ENCODE measurements at regions not wholly inside any gene's neighbourhood (a gene's known extent, or its start where the extent isn't known, plus 50 kb on each side); places are given as distances from the start of the nearest gene placed in this dataset.

DNA sequence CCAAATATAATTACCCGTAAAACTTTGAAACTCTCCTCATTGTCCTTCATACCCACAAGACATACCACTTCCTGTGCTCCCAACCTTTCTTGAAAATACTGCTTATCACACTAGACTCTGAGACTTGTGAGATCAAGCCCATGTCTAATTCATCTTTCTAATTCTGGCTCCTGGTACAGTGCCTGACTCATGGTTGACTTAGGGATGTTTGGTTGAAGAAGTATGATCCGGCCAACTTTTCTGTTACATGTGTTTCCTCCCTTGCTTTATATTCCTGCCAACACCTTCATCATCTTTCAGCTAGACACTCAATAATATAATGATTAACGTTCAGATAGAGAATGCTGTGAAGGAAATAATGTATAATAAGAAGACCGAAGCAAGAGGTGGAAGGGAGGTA is 58.2 kb downstream of the MEX3B start:
- no peak for DNase-seq (ENCODE audit: low spot score)

DNA sequence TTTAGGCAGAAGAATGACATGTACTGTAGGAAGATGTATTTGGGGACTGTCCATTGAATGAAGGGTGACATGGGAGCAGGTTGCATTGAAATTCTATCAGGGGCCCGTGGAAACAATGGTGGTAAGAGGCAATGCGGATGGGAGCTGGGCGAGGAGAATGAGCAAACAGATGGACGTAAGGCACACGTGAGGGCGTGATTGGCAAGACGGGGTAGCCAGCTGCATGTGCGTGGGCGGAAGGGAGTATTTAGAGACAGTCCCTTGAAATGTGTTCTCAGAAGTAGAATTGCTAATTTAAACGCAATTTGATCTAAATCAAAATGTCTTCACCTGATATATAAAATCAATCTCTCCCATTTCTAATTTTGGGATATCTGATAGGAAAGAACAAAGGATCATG is 62.3 kb downstream of the MEX3B start:
- no peak for DNase-seq (ENCODE audit: low spot score)

- no peak for DNase-seq (ENCODE audit: low spot score)
These were observed 63.0 kb downstream of the MEX3B start for GRCh38 chr15:81982808-81983207.

GRCh38 chr15:81981908-81982307 is 63.9 kb downstream of the MEX3B start:
- no peak for DNase-seq (ENCODE audit: low spot score)

- no peak for DNase-seq (ENCODE audit: low spot score)
These were observed 68.4 kb downstream of the MEX3B start for GRCh38 chr15:81977464-81977863.

DNA sequence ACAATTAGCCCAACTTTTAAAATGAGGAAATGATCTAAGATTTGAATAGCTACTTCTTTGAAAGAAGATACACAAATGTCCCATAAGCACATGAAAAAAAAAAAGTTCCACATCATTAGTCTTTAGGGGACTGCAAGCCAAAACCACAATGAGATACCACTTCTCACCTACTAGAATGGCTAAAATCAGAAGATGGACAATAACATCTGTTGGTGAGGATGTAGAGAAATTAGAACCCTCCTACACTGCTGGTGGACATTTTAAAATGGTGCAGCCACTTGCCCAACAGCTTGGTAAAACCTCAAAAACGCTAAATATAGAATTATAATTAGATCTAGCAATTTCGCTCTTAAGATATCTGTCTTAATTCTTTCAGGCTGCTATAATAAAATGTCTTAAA is 77.1 kb downstream of the MEX3B start:
- DNase-seq (ENCODE audit: low spot score), result no peak

DNA sequence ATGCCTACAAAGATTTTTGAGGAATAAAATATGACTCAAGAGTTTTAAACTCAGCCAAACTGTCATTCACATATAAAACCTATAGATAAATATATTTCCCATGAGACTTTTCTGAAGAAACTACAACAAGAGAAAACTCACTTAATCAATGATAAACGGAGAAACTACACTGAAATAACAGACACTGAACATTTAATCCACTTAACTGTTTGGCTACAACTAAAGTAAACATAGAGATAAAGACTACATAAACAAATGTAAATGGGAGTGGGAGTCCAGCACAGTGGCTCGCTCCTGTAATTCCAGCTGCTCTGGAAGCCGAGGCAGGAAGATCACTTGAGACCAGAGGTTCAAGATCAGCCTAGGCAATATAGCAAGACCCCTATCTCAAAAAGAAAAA is 79.2 kb downstream of the MEX3B start:
- no peak for DNase-seq (ENCODE audit: low spot score)

DNA sequence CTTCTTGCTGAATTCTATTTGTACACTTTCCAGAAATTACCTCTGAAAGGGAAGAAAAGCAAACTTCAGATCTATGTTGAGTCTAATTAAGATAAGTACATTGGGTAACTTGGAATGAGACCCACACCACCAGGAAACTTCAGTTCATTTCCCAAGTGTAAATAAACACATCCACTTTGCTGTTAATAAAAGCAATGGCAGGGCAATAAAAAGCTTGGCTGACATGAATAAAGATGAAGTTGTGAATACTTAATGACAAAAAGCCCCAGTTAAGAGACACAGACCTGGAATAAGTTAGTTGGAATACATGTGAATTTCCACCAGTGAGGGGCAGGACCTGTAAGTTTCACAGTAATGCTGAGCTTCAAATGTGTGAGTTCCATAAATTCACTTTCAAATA is 83.3 kb downstream of the MEX3B start:
- no peak for DNase-seq (ENCODE audit: low spot score)

DNA sequence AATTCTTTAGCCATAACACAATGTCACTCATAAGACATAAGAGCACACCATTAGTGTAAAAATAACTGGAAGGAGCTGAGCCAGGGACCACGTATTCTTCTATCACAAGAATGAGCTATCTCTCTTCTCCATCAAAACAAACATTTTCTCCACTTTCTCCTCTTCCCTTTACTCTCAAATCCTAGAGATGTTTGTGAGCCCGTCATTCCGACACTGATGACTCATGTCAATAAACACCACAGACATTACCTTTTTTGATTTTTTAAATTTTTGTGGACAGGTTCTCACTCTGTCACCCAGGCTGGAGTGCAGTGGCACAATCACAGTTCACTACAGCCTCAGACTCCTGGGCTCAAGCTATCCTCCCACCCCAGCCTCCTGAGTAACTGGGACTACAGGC is 86.6 kb downstream of the MEX3B start:
- DNase-seq (ENCODE audit: low spot score), result no peak

DNA sequence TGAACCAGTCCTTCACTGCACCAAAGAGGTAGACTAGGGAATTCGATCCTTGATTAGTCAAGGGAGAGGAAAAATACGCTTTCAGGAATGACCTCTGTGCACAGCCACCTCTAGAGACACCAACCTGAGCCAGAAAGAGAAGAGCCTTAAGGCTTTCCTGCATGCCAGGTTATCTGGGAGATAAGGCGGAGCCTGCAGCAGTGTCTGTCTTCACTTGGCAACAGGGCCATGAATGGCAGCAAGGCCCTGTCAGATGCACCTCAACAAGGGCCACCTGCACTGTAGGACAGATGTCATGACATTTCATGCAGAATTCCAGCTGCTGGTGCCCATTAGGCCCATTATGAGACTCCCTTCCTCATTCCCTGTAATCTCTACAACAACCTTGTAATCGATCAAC is 88.1 kb downstream of the MEX3B start:
- no peak for DNase-seq (ENCODE audit: low spot score)

GRCh38 chr15:81955382-81956062 is 90.3 kb downstream of the MEX3B start:
- no peak for DNase-seq (ENCODE audit: low spot score)

GRCh38 chr15:81954158-81954783 is 91.5 kb downstream of the MEX3B start:
- no peak for DNase-seq (ENCODE audit: low spot score)

DNA sequence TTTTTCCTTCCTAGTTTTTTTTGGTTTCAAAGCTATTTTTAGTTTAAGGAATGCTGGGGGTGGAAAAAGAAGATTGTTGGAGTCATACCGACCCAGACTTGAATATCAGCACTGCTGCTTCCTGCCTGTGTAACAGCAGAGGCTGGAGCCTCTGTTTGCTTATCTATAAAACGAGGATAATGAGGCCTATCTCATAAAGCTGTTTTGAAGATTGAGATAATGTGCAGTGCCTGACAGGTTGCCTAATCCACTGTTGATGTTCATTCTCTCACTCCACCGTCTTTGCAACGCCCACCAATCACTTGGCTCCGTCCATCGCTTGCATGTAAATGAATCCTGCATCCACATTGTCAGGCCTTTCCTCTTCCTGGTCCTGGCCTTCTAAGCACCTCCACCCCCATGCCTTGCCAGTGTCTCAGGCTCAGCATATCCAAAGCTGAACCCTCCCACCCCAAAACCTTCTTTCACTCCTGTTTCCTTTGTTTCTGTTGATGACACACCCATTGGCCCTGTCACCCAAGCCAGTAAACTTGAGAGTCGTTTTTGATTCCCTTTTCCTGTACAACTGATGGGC is 94.9 kb downstream of the MEX3B start:
- no peak for DNase-seq (ENCODE audit: low spot score)

DNA sequence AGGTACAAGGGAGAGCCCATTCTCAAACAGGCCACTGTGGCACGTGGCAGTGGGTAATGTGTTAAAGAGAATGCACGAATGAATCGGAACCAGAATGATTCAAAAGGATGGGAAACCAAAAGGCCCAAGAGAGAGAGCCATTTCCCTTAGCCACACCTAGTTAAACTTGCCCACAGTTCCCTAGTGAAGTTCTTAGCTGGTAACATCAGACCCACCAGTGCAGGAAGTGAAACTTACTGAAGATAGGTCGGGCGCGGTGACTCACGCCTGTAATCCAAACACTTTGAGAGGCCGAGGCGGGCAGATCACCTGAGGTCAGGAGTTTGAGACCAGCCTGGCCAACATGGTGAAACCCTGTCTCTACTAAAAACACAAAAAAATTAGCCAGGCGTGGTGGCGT is 97.1 kb downstream of the MEX3B start:
- no peak for DNase-seq (ENCODE audit: low spot score)

DNA sequence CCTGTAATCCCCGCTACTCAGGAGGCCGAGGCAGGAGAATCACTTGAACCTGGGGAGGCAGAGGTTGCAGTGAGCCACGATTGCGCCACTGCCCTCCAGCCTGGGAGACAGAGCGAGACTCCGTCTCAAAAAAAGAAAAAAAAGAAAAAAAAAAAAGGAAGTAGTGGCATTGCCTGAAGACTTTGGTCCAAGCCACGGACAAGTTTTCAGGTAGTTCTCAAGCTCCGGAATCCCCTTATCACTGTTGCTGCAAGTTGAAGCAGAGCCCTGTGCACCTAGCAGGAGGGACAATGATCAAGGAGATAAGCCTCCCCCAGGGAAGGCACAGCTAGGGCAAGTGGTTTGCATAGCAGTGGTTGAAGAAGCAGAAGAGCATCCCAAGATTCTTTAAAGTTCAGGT is 97.6 kb downstream of the MEX3B start:
- no peak for DNase-seq (ENCODE audit: low spot score)

- no peak for DNase-seq (ENCODE audit: low spot score)
These were observed 98.3 kb downstream of the MEX3B start for GRCh38 chr15:81947548-81947947.

DNA sequence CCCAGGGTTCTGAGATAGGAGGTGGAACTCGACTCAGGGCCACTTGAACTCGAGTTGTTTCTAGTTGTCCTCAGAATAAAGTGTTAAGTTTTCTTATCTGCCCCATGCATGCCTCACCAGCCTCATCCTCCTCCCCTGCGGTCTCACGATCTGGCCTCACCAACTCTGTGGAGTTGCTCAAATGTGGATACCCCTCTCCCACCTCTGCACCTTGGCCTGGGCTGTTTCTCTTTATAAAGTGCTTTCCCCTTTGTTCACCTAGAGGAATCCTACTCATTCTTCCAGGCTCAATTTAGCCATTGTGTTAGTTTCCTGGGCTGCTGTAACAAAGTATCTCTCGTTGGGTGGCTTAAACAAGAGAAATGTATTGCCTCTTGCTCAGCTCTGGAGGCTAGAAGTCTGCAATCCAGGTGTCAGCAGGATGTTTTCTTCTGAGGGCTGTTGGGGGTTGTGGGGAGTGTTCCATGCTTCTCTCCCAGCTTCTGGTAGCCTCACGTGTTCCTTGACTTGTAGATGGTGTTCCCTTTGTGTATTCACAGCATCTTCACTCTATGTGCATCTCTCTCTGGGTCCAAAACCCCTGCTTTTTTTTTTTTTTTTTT is 100.7 kb downstream of the MEX3B start:
- DNase-seq (ENCODE audit: low spot score), result no peak

DNA sequence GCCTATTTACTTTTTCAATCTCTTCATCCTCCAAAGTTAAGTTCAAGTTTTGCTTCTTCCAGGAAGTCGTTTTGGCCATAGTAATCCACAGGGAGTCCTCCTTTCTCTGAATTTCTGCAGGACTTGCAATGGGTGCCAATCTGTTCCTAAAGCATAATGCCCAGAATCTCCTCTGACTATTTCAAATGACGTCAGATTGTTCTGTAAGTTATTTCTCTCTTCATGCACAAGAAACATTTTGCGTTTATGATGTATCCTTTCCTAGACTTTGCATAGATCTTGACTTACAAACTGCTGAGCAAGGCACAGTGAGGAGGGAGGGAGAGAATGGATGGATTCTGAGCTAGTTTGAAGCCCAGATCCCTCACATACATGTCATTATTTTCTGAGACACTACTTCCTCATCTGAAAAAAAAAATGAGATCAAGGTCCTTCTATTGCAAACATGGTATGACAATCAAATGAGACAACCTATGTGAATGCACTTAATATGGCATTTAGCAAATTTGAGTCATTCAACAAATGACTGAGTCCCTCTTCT is 103.1 kb downstream of the MEX3B start:
- no peak for DNase-seq (ENCODE audit: low spot score)

- no peak for DNase-seq (ENCODE audit: low spot score)
These were observed 103.7 kb downstream of the MEX3B start for GRCh38 chr15:81942157-81942556.

- DNase-seq (ENCODE audit: low spot score), result no peak
These were observed 104.3 kb downstream of the MEX3B start for GRCh38 chr15:81941479-81941878.

DNA sequence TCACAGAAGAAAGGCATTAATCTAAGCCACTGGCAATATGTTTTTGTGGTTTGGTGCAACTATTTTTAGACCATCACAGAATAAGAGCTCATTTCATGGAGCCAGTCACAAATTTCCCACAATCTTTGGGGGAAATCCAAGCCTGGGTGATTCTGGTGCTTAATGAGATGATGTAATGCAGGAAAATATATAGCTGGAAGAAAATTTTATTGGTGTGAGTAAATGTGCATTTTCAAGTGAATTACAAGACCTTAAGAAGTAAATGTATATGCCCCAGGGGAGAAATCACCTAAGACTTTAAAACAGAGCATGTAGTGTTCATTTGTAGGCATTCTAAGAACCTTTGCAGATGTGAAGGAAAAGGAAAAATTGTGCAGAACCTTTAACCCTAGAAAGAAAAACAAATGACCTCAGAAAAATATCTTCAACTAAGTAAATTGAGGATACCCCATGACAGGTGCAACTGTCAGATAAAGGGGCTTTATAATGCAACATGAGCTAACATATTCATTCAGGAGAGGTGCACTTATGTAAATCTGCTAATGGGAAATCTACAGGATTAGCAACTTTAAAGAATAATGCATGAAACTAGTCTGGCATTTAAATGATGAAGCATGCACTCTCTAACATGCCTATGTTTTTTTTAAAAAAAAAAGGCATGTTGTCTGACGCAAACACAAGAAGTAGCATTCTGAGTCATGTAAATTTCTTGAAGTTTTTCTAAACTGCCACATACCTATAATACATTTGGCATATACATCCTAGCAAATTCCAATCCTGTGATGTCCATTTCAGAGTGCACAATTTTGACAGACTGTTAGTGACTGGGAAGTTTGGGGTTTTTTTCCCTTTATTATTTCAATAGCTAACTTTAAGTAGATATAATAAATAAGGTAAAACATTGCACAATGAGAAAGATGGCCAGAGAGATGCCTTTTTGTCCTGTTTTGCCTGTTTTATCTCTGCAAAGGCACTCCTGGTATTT is 105.1 kb downstream of the MEX3B start:
- DNase-seq (ENCODE audit: low spot score), result no peak

Measured in mucosa of gallbladder (tissue), 1 donor.